Urothelium cell line (cell line): ENCODE measurements at regions not wholly inside any gene's neighbourhood (a gene's known extent, or its start where the extent isn't known, plus 50 kb on each side); places are given as distances from the start of the nearest gene placed in this dataset.
"Not testable (repeated sequence)": the region's sequence is repeated elsewhere in the genome, so short reads cannot be mapped to it uniquely, and the experiment has no call there.

Experiments used
- DNase-seq: peaks from one replicate; pipeline ENCODE4 v3.0.0; 2011; ENCODE audit warnings: low spot score, mixed read lengths
- FAIRE-seq: peaks from 2 replicates; lab custom pipeline; 2011; peaks lifted over from hg19 to GRCh38; lab: Jason Lieb, UNC

- not testable (repeated sequence) for FAIRE-seq, DNase-seq
Observed at GRCh38 chr2:56606086-56606485, 422.3 kb downstream of the CCDC85A start.

DNA sequence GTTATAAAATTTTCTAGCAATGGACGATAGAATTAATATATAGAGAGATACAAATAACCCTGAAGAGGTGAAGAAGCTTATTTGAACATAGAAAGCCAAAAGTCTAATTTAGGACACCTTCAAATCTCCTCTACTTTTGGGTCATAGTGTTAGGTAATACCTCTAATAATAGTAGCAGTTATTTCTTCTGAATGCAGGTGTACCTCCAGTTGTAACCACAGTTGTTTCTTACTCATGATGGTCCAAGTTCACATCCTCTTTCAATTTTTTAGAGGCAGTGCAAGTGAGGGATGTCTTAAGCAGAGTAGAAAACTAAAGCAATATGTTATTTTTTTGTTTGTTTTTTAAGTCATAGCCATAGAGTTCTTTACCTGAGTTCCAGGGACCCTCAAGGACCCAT is 429.5 kb downstream of the CCDC85A start:
- FAIRE-seq (no peak), DNase-seq (no peak)

DNA sequence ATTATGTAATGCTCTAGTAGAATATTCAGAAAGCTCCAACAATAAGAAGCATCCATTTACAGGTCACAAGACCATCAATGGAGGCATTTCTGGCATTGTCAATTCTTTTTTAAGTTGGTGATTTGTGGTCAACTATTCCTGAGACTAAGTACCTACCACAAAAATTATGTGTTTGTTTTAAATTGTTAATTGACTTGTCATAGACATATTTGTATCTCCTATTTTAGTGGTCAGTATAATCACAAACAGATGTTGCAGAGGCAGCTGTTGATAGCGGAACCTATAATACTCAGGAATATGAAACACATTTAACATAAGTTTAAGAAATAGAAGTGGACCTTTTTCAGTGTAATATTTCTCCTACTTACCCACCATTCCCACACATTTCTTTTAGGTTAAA is 430.1 kb downstream of the CCDC85A start:
- no peak for FAIRE-seq
- no peak for DNase-seq

DNA sequence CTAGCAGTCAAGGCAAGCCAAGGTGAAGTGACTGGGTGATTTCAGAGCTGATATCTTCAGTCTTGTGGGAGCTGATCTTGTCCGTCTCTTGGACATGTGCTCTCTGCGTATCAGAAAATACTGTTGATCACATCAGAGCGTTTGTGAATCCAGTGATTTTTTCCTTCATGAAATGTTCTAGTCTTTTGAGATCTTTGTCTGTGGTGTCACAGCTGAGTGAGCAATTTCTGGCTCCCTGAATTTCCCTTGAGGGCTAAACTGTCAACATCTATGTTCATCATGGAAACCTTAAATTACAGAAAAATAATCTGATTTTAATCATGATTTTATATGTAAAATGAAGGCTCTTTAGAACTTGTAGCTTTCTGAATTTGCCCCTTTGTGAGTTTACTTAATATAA is 432.0 kb downstream of the CCDC85A start:
- DNase-seq, result no peak
- no peak for FAIRE-seq

DNA sequence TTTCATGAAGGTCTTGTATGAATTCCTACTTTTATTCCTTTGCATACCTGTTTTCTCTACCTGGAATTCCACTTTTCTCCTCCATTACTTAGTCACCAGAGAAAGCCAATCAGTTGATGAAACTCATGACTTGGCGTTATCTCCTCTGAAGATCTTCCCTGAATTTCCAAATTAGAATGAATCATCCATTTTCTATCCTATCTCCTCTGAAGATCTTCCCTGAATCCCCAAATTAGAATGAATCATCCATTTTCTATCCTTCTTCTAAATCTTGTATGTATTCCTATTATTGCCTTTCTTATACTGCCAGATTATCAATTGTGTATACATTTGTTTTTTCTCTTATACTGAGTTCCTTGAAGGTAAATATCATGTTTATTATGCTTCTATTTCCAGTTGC is 440.4 kb downstream of the CCDC85A start:
- DNase-seq, result no peak
- no peak for FAIRE-seq

GRCh38 chr2:56626927-56627326 is 443.1 kb downstream of the CCDC85A start:
- FAIRE-seq (no peak), DNase-seq (no peak)

DNA sequence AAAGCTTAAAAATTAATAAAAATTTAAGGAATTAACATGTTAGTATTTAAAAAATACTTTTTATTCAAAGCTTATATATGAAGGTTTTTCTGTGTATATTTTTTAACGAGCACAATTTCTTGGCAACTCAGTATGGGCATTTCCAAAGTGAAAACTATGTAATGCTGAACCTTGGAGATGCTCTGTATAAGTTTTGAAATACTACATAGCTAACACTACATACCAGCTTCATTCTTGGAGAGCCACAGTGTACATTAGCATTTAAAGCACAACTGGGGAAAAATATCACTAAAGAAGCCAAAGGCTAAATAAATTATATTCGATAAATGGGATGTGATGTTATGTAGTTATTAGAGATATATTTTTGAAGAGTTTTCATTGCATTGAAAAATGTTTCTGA is 446.5 kb downstream of the CCDC85A start:
- no peak for DNase-seq
- FAIRE-seq, result no peak

DNA sequence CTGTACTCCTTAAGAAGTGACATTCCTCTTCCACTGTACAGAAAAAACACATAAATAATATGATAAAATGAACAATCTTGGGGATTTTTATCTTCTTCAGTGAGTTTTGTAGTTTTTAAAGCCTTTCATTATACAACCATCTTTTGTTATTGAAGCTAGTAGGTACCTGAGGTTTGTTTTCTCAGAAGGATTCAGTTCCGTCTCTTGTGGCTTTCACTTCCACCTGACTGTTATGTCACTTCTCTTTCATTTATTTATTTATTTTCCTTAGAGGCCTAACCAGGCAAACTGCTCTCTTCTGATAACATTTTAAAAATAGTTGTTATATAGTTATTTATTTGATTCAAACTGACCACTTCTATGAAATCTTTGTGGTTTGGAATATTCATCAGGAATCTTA is 464.2 kb downstream of the CCDC85A start:
- FAIRE-seq (no peak), DNase-seq (no peak)

DNA sequence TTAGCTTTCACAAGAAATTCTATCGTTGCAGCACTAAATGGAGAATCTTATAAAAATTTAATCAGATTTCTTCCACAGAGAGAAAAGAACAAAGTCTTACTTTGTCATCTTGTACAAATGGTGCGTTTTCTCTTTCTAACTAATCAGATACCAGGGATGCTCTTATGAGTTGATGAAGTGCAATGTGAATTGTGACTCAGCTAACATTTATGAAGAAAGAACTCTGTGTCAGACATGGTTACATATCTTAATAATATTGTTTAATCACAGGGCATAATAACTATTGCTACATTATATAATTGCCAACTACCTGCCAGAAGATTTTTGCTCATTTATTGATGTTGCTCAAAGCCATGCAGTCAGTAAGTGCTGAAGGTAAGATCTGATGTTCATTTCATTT is 465.0 kb downstream of the CCDC85A start:
- DNase-seq (no peak), FAIRE-seq (no peak)

DNA sequence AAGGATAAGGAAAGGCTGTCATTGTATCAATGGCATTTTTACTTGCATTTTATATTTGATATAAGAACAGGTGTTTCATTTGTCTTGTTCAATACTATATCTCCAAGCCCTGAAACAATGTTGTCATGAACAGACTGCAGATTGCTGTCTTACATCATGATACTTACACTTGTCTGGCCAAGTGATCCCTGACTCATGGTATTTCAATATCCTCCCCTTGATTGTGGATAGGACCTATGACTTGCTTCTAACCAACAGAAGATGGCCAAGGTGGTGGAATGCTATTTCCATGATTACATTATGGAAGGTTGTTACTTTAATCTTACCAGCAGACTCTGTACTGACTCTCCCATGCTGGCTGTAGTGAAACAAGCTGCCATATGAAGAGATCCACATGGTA is 471.1 kb downstream of the CCDC85A start:
- no peak for DNase-seq
- no peak for FAIRE-seq

- DNase-seq (no peak), FAIRE-seq (no peak)
Observed at GRCh38 chr2:56656826-56657225, 473.0 kb downstream of the CCDC85A start.

- DNase-seq (no peak), FAIRE-seq (no peak)
Observed at GRCh38 chr2:56666777-56667176, 483.0 kb downstream of the CCDC85A start.

GRCh38 chr2:56671973-56672569 is 488.3 kb downstream of the CCDC85A start:
- DNase-seq, result no peak
- no peak for FAIRE-seq

DNA sequence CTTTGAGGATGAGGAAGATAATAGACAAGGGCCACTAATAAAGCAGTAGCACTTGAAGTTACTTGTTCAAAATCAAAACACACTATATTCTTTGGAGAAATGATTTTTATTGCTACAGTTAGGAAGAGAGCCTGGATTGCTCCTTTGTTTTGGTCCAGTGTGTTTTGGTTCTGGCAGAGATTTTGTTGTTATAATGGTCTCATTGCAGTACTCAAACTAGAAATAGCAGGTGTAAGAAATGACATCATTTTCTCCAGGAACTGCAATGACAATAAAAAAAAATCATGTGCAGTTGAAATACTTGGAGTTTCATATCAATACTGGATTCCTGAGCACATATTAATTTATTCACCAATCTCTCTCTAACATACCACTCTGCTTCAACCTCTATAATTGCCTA is 490.3 kb downstream of the CCDC85A start:
- no peak for DNase-seq
- FAIRE-seq, result no peak

GRCh38 chr2:56676966-56677365 is 493.2 kb downstream of the CCDC85A start:
- no peak for FAIRE-seq
- DNase-seq, result no peak

- FAIRE-seq (no peak), DNase-seq (peak; percentile 30)
Observed at GRCh38 chr2:56680971-56681631, 497.3 kb downstream of the CCDC85A start.

GRCh38 chr2:56681659-56682396 is 498.0 kb downstream of the CCDC85A start:
- no peak for DNase-seq
- FAIRE-seq, result no peak

DNA sequence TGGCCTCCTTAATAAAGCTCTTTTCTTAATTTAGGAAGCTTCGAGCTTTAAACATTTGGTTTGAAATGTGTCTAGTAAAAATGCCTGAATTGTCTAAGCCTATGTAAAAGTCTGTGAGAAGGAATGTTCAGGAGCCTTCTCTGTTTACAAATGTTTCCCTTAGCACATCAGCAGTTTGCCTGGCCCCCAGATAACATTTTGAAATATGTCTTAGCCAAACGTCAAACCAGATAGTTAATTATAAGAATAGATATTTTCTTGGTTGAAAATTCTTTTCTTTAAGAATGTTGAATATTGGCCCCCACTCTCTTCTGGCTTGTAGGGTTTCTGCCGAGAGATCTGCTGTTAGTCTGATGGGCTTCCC is 498.6 kb downstream of the CCDC85A start:
- DNase-seq, result no peak
- no peak for FAIRE-seq

DNA sequence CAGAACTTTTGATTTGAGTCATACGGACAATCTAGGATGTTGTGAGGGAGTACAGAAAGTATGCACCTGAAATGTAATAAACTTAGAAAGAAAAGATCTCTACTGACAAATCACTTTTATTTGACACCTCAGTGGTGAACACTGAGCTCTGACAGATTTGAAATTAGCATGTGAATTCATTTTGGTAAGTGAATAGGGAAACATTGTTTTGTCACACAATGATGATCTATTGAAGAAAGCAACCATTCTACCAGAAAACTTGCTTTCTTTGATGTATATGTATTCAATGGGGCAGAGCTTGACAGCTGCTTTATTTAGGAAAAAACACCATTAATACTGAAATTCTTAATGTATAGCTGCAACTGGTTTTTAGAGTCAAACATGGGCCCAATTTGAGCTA is 500.5 kb downstream of the CCDC85A start:
- DNase-seq (no peak), FAIRE-seq (no peak)

DNA sequence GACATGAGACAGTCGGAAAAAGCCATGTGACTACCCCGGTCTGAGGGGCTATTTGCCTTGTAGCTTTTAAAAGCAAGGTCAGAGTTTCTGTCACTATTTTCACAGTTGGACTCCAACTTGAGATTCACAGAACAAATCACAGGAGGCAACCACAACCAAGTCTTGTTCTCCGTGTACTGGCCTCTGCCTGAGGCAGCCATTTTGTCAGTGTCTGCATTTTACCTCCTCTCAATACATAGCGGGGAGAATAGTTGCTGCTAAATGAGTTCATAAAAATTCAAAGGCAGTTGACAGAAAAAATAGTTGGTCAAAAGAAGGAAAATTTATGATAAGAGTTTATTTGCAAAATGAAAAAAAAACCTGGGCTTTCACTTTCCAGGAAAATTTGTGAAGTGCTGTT is 501.4 kb downstream of the CCDC85A start:
- no peak for DNase-seq
- FAIRE-seq, result no peak

DNA sequence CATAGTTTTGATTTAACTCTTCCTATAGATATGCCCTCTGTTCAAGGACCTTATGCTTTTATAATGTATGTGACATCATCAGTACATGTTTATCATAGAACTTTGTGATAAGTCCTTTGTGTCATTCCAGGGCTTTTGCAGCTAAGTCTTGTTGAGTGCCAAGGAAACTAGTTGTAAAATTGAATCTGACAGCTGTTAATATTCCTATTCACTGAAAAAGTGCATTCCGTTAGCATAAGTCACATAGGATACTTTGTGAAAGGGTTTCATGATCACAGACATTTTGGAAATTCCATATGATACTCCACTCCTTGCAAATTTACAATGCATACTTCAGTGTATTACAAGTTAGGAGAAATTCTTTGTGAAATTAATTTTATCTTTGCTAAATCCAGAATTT is 503.4 kb downstream of the CCDC85A start:
- no peak for FAIRE-seq
- no peak for DNase-seq

- no peak for FAIRE-seq
- DNase-seq, result no peak
Observed at GRCh38 chr2:56688661-56689060, 504.9 kb downstream of the CCDC85A start.
